KOPT-K1 (cell line): ENCODE measurements at regions not wholly inside any gene's neighbourhood (a gene's known extent, or its start where the extent isn't known, plus 50 kb on each side); places are given as distances from the start of the nearest gene placed in this dataset.

Experiments
- H3K27ac ChIP-seq: fragments of 200-600 bp; sonication (generic); 2 replicates; pipeline ENCODE4 v1.5.1; 2016; ENCODE audit warnings: antibody characterized with exemption, mild to moderate bottlenecking, low read depth, low read length; ENCODE audit not compliant: poor library complexity, severe bottlenecking
- H3K36me3 ChIP-seq: fragments of 200-600 bp; sonication (generic); 2 replicates; pipeline ENCODE4 v1.5.1; 2017; ENCODE audit warnings: antibody characterized with exemption, mild to moderate bottlenecking, low read length, moderate library complexity; ENCODE audit not compliant: insufficient read depth
- H3K9me3 ChIP-seq: fragments of 200-600 bp; sonication (generic); 2 replicates; pipeline ENCODE4 v1.5.1; 2017; ENCODE audit warnings: antibody characterized with exemption, low read length, mild to moderate bottlenecking; ENCODE audit not compliant: insufficient read depth, poor library complexity, severe bottlenecking

DNA sequence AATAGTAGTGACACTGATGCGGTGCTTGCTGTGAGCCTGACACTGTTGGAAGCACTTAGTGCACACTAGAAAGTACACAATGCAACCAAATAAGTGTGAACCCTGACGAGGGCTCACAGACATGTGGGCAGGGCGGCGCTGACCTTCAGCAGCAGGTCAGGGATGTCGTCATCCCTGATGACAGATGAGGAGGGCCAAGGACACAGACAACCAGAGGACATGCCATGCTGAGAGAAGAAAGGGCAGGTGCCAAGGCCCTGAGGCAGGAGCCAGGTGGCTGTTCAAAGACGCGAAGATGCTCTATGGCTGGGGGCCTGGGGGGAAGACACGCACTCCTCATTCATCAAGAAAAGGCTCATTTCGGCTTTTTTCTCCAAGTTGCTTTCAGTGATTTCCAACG, 176.4 kb upstream of the CST7 start:
- Histone ChIP-seq H3K36me3 (no peaks in the 10 kb centered on the region), H3K27ac (no peak overlapping the region), H3K9me3 (peaks cover 12% of the 10 kb centered on the region)

DNA sequence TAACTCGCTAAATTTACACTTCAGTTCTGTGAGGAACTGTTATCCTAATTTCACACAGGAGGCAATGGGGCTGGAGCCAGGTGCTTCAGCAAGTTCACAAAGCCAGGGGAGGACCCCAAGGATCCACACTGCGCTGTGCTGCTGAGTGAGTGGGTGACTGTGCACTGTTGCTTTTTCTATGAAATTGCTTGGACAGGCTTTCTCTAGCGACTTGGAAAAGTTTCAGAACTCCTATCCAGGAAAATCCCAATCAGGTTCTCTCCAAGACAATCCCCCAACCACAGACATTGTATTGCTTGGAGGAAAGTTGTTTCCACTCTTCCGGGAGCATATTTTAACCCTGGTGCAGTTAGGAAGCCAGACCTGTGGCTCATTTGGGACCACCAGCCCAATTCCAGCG, 175.9 kb upstream of the CST7 start:
- Histone ChIP-seq H3K27ac (no peak overlapping the region), H3K9me3 (peaks cover 12% of the 10 kb centered on the region), H3K36me3 (no peaks in the 10 kb centered on the region)

DNA sequence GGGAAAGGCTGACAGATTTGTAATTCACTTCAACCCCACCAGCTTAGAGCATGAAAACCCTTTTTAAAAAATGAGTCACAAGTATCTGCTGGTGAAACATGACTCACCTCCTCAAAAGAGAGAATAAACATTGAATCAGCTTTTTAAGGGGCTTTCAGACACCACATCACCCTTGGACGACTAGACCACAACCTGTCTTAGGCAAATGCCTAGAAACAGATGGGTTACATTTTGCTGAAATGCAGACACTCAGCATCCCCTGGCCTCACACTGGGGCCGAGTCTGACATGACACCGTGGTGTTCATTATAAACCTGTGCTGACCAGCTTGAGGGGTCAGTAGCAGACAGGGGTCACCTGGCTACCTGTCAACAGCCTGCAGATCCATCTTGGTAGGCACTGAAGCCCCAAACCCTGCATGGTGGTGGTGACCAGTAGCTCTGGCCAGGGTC, 175.3 kb upstream of the CST7 start:
- Histone ChIP-seq H3K27ac (no peak overlapping the region), H3K9me3 (peaks cover 12% of the 10 kb centered on the region), H3K36me3 (no peaks in the 10 kb centered on the region)

DNA sequence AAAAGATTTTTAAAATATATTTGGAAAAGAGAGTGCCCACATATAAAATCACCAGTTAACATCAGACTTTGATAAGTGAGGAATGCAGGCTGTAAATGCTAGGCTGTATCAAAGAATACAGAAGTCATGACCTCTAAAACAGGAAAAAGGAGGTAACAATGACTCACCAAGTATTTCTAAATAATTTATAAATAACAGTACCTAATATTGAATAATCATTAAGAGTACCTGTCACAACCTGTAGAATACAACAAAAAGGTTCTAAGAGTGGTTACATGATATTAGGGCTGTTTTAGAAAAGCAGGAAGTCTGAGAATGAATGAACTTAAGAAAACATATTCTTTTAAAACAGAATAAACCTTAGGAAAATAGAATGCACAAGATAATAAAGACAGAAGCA, 173.1 kb upstream of the CST7 start:
- peaks cover 12% of the 10 kb centered on the region for H3K9me3 ChIP-seq
- no peak overlapping the region for H3K27ac ChIP-seq
- no peaks in the 10 kb centered on the region for H3K36me3 ChIP-seq

DNA sequence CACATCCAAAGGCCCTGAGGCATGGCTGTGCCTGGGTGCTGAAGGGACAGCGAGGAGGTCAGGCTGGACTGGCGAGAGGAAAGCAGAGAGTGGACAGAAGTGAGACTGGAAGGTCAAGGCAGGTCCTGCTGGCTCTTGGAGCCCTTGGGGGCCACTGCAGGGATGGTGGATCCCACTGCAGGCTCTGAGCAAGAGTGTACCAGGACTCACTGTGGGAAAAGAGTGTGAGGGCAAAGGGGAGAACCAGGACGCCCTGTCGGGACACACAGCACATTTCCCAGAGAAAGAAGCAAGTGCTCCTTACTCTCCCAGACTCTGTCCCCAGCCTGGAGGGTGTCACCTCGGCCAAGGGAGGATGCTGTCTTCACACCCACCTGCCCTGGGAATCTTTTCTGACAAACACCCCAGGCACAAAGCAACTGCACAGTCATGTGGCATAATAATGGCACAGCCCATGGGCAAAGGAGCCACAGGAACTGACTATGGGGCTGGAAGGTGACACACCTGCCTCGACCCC, 172.3 kb upstream of the CST7 start:
- H3K9me3 ChIP-seq = peaks cover 12% of the 10 kb centered on the region
- no peak overlapping the region for H3K27ac ChIP-seq
- H3K36me3 ChIP-seq = no peaks in the 10 kb centered on the region

DNA sequence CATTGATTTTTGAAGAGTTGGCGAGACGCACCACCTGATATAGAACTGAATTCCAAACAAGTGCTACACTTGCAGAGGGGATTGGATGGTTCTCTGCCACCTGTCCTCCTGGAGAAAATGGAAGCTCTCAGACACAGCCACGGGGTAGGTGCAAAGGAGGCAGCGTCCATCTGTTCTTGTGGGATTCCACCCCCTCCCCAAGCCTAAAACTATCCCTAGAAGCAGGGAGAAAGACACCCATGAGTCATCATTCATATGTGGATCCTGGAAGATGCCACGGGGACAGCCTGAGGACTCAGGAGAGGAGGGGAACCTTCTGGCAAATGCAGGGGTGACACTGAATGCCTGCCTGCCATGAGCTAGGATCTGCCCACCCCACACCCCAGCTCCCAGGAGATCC, 171.3 kb upstream of the CST7 start:
- Histone ChIP-seq H3K27ac (no peak overlapping the region), H3K36me3 (no peaks in the 10 kb centered on the region), H3K9me3 (peaks cover 12% of the 10 kb centered on the region)

DNA sequence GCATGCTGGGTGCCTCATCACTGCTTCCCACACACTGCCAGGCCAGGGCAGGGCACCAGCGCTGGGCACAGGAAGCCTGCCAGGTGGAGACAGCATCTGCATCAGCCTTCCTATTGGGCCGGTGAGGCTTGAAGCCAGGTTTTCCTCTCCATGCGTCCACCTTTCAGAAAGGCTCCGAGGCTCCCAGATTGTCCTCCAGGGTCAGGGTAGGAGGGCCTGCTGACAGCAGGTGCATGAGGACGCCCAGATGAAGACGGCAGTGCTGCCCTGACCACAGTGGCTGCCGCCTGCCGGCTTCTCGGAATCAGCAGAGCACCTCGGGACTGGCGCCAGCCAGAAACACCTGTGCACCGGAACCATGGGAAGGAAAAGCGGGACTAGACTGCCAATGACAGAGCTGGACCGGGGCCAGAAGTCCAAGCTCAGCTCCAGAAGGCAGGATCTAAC, 170.5 kb upstream of the CST7 start:
- Histone ChIP-seq H3K36me3 (no peaks in the 10 kb centered on the region), H3K27ac (peak overlapping the region; percentile 63), H3K9me3 (peaks cover 12% of the 10 kb centered on the region)

DNA sequence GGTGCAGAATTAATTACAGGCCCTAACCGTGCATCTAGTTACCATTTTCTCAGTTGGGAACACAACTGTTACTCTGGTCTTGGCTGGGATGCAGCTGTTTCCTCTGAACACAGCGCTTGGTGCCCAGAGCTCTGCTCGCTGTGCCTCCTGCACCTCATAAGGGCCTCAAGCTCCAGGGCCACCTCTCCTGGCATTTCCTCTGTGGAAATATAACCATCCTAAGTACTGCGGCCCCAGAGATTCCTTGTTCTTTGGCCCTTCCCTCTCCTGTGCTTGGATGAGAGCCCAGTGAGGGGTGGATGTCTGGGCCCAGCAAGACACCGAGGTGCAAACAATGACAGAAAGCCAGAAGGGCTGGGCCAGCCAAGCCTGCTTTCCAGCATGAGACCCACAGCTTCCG, 169.9 kb upstream of the CST7 start:
- Histone ChIP-seq H3K27ac (peak overlapping the region; percentile 63), H3K36me3 (no peaks in the 10 kb centered on the region), H3K9me3 (peaks cover 12% of the 10 kb centered on the region)

DNA sequence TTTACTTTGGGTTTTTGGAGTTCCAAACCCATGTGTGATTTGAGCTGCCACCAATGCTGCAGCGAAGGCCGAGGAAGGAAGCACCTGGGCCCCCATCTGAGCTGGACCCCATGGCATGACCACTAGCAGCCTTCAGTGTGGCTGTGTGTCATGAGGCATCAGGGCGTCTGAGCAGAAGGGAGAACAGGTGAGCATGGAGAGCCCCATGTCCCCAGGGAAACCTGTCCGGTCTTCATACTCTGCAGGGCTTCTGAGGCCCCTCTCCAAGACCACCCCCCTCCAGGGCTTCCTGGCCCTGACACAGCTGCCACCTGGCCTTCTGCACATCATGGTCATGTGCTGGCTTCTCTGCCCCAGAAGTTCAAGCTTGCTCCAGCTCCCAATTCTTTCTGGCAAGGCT, 169.1 kb upstream of the CST7 start:
- H3K36me3 ChIP-seq = no peaks in the 10 kb centered on the region
- H3K27ac ChIP-seq = peak overlapping the region; percentile 63
- peaks cover 8% of the 10 kb centered on the region for H3K9me3 ChIP-seq

DNA sequence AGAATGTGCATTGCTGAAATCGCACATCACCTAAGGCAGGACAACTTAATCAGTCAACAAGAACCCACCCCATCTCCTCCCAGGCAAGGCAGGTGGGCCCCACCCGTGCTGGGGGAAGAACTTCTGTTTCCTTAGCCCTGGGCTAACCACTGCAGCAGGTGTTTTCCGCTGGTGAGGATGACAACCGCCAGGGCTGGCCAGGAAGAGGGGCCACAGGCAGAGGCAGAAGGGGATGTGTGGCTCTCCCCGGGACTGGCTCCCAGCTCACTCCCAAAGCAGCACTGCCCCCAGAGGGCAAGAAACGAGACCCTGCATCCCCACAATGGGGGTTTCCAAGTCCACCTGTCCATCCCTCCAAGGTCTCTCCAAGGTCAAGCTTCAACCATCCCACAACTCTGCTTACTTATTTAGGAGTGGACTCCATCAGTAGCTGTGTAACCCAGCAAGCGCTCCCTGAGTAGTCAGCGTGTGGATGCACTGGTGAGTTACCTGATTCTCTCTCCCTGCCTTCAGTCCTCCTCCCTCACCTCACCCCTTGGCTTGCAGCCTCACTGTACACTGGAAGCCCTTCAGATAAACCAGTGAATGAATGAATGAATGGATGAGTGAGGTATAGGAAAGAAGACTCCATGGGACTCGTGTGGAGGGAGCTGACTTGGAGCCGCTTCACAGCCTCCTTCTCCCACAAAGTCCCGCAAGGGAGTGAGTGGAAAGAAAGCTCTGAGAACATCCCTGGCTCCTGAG, 168.2 kb upstream of the CST7 start:
- Histone ChIP-seq H3K27ac (peak overlapping the region; percentile 63), H3K36me3 (no peaks in the 10 kb centered on the region), H3K9me3 (no peaks in the 10 kb centered on the region)

DNA sequence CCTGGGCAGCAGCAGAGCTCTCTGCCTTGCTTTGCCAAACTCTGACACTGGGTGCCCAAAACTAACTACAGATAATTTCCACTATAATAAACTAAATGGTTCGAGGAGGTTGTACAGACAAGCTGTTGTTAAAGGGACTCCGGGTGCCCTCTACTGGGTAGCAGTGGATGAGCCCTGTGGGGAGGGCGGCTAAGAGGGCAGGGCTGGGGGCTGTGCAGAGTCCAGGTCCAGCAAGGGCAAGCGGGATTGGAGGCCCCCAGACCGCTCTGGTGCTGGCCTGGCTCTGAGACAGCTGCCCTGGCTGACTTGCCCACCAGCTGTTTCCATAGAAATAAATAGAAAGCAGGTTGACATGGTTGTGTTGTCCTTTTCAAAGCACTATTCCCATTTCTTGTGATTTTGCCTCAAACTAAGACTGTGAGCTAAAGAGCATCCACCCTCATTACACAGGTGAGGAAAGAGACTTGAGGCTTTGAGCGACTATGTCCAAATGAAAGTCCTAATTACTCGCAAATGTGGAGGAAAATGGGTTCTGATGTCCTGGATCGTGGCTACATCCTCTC, 167.6 kb upstream of the CST7 start:
- no peaks in the 10 kb centered on the region for H3K9me3 ChIP-seq
- H3K27ac ChIP-seq = peak overlapping the region; percentile 63
- H3K36me3 ChIP-seq = no peaks in the 10 kb centered on the region

DNA sequence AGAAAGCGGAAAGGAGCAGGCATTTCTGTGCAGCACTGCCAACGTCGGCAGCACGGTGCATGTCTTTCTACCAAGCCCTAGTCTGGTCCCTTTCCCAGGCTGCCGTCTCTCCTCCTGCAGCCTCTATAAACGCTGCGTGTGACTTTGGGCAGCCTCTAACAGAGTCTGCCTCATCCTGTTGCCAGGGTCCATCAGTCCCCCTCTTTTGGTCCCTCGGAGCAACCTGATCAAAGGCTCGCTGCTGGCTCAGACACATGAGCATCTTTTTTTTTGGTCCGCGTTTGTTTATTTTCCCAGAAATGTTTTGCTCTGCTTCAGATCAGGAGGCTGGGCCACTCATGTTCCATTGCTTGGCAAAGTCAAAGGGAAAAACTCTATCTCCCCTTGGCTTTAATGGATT, 166.8 kb upstream of the CST7 start:
- Histone ChIP-seq H3K9me3 (no peaks in the 10 kb centered on the region), H3K36me3 (no peaks in the 10 kb centered on the region), H3K27ac (peak overlapping the region; percentile 60)

DNA sequence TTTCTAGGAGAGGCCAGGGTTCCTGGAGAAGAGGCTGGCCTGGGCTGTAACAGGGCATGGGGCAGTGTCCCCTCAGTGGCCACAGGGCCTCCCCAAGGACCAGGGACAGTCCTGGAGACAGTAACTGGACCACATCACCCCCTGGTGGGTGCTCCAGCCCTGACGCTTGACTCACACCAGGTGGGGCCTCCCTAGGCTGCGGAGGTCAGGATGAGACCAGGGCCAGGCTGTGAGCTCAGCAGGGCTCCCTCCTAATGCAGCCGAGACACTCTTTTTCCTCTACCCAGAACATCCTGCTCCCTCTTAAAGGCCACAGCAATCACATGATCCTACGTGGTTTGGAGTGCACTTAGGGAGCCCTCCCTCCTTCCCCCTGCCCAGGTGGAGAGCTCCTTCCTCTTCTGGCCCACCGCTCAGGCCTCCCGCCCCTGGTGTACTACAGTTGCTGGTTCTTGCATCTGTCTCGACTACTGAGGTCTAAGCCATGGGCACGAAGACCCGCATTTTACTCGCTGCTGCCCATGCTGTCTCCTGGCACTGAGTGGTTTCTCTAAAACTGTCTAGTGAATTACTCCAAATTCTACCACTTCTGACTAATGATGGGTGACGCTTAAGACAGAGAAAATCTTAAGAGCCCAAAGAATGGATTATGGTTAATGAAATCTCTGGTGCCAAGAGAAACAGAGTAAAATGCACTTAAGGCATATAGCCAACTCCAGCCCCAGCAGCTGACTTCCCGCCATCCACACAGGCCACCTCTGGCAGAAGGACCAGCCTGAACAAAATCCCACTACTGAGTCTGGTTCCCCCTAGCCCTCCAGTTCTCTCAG, 166.1 kb upstream of the CST7 start:
- peak overlapping the region; percentile 60 for H3K27ac ChIP-seq
- no peaks in the 10 kb centered on the region for H3K9me3 ChIP-seq
- H3K36me3 ChIP-seq = no peaks in the 10 kb centered on the region

DNA sequence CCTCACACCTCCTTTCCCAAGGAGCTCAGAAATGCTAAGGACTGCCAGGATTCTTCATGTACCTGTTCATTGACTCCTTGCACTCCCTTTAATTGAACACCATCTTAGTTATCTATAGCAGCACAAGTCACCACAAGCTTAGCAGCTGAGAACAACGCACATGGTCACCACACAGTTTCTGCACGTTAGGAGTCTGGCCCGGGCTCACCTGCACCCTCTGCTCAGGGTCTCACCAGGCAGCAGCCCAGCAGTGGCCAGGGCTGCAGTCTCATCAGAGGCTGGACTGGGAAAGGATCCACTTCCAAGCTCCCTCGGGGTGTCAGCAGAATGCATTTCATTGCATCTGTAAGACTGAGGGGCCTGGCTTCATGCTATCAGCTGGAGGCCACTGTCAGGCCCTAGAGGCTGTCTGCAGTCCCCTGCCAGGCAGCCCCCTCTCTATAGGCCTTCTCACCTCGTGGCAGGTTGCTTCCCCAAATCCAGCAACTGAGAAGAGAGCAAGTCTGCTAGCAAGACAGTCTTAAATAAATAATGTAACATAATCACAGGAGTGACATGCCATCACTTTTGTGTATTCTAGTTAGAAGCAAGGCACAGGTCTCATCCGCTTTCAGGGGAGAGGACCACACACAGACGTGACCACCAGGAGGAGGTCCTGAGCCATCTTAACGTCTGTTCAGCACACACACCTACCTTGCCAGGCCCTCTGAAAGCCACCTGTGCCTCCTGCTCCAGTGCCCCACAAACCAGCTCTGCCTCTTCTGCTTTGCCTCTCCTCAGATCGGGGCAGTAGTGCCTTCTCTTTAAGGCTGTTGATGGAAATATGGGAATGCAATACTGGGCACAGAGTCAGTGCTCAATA, 165.2 kb upstream of the CST7 start:
- no peaks in the 10 kb centered on the region for H3K36me3 ChIP-seq
- peak overlapping the region; percentile 60 for H3K27ac ChIP-seq
- no peaks in the 10 kb centered on the region for H3K9me3 ChIP-seq
